K562 (cell line): ENCODE measurements at regions not wholly inside any gene's neighbourhood (a gene's known extent, or its start where the extent isn't known, plus 50 kb on each side); places are given as distances from the start of the nearest gene placed in this dataset.

Source experiments
- BRF2 ChIP-seq: IDR thresholded peaks from 3 replicates; pipeline ENCODE4 v1.6.1; 2011; ENCODE audit warnings: borderline replicate concordance, mild to moderate bottlenecking; ENCODE audit not compliant: insufficient read length, insufficient read depth
- CBFB ChIP-seq: sonication (generic); formaldehyde crosslinking; IDR thresholded peaks from 2 replicates; pipeline ENCODE4 v1.4.0; 2020; ENCODE audit warnings: mild to moderate bottlenecking, missing genetic modification reagents
- CUX1 ChIP-seq: fragments of 200-800 bp; sonication (Bioruptor generic); IDR thresholded peaks from 2 replicates; pipeline ENCODE4 v1.6.1; 2016; ENCODE audit warnings: missing genetic modification characterization, missing compliant biosample characterization
- FOXK1 ChIP-seq: sonication (generic); formaldehyde crosslinking; IDR thresholded peaks from 2 replicates; pipeline ENCODE4 v1.8.0; 2022; ENCODE audit warnings: missing genetic modification reagents, mild to moderate bottlenecking, borderline replicate concordance
- HMGN3 ChIP-seq: IDR thresholded peaks from 2 replicates; pipeline ENCODE4 v1.6.1; 2011; ENCODE audit warnings: borderline replicate concordance, low read depth, mild to moderate bottlenecking, mixed read lengths, low read length; ENCODE audit not compliant: insufficient read length; ENCODE audit errors: extremely low read depth
- HNRNPH1 ChIP-seq: fragments of 200-400 bp; formaldehyde crosslinking; optimal IDR thresholded peaks from 2 replicates; pipeline ENCODE3; 2017; ENCODE audit warnings: low read depth, mild to moderate bottlenecking, low read length, moderate library complexity
- NCOR1 ChIP-seq: fragments of 450-650 bp; IDR thresholded peaks from 2 replicates; pipeline ENCODE4 v1.6.1; 2016; ENCODE audit warnings: mild to moderate bottlenecking, moderate library complexity
- RFX1 ChIP-seq: fragments of 450-650 bp; IDR thresholded peaks from 2 replicates; pipeline ENCODE4 v1.6.1; 2016; ENCODE audit warnings: mild to moderate bottlenecking, moderate library complexity
- SLC30A9 ChIP-seq: fragments of 250-450 bp; sonication (Bioruptor Pico); IDR thresholded peaks from 2 replicates; pipeline ENCODE4 v1.8.0; 2022; ENCODE audit warnings: mild to moderate bottlenecking, moderate library complexity
- STAT5A ChIP-seq: IDR thresholded peaks from 2 replicates; pipeline ENCODE4 v1.6.1; 2012; ENCODE audit warnings: low read length, inconsistent platforms, borderline replicate concordance
- ZNF282 ChIP-seq: sonication (generic); formaldehyde crosslinking; IDR thresholded peaks from 2 replicates; pipeline ENCODE4 v1.8.1; 2023; ENCODE audit warnings: missing genetic modification reagents
- ZNF3 ChIP-seq: fragments of 250-450 bp; sonication (Bioruptor Pico); IDR thresholded peaks from 2 replicates; pipeline ENCODE4 v1.5.0; 2021; ENCODE audit warnings: mild to moderate bottlenecking, moderate library complexity
- ZNF639 ChIP-seq, 2 experiments: fragments of 200-800 bp in 1 of 2; sonication (Bioruptor generic) in 1 of 2; sonication (generic) in 1 of 2; formaldehyde crosslinking in 1 of 2; IDR thresholded peaks in 1 of 2; conservative IDR thresholded peaks in 1 of 2; 2 replicates each; pipeline versions ENCODE4 v1.5.0 to v1.6.1; 2016 to 2020; ENCODE audit warnings: missing compliant biosample characterization in 1 of 2, missing genetic modification characterization in 1 of 2, missing genetic modification reagents in 1 of 2
- TF ChIP-seq, protein P1 (sequence below): fragments of 450-650 bp; formaldehyde crosslinking; IDR thresholded peaks from 2 replicates; pipeline ENCODE4 v1.4.0; 2020; ENCODE audit warnings: mild to moderate bottlenecking
- TF ChIP-seq, protein P2 (sequence below): fragments of 450-650 bp; IDR thresholded peaks from 2 replicates; pipeline ENCODE4 v1.6.1; 2016; ENCODE audit warnings: antibody characterized with exemption
- TF ChIP-seq, protein P3 (sequence below): IDR thresholded peaks from 2 replicates; pipeline ENCODE4 v1.6.1; 2011; ENCODE audit not compliant: insufficient read length; ENCODE audit errors: extremely low read depth

- no peak for TF ChIP-seq HMGN3
- no peak for TF ChIP-seq BRF2
- no peak for TF ChIP-seq SLC30A9 (CRISPR knock-in tag)
- TF ChIP-seq STAT5A = peak; percentile 68; the same call in 1 of the 2 replicates
- TF ChIP-seq, protein P1, sequence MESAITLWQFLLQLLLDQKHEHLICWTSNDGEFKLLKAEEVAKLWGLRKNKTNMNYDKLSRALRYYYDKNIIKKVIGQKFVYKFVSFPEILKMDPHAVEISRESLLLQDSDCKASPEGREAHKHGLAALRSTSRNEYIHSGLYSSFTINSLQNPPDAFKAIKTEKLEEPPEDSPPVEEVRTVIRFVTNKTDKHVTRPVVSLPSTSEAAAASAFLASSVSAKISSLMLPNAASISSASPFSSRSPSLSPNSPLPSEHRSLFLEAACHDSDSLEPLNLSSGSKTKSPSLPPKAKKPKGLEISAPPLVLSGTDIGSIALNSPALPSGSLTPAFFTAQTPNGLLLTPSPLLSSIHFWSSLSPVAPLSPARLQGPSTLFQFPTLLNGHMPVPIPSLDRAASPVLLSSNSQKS (CRISPR knock-in tag) = no peak
- TF ChIP-seq ZNF282 = no peak
- TF ChIP-seq FOXK1 (CRISPR knock-in tag) = no peak
- TF ChIP-seq ZNF639 (CRISPR knock-in tag; conservative IDR thresholded peaks at IDR 0.05 in 1 of 2, IDR thresholded peaks at IDR 0.05 in 1 of 2) = no peak
- no peak for TF ChIP-seq ZNF3 (CRISPR knock-in tag)
- TF ChIP-seq, protein P2, sequence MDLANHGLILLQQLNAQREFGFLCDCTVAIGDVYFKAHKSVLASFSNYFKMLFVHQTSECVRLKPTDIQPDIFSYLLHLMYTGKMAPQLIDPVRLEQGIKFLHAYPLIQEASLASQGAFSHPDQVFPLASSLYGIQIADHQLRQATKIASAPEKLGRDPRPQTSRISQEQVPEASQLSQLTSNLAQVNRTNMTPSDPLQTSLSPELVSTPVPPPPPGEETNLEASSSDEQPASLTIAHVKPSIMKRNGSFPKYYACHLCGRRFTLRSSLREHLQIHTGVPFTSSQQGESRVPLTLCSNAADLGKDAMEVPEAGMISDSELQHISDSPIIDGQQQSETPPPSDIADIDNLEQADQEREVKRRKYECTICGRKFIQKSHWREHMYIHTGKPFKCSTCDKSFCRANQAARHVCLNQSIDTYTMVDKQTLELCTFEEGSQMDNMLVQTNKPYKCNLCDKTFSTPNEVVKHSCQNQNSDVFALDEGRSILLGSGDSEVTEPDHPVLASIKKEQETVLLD = no peak
- no peak for TF ChIP-seq CUX1 (CRISPR knock-in tag)
- TF ChIP-seq RFX1 = no peak
- TF ChIP-seq HNRNPH1 = no peak
- TF ChIP-seq NCOR1 = peak; percentile 66
- TF ChIP-seq, protein P3, sequence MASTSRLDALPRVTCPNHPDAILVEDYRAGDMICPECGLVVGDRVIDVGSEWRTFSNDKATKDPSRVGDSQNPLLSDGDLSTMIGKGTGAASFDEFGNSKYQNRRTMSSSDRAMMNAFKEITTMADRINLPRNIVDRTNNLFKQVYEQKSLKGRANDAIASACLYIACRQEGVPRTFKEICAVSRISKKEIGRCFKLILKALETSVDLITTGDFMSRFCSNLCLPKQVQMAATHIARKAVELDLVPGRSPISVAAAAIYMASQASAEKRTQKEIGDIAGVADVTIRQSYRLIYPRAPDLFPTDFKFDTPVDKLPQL = no peak
- no peak for TF ChIP-seq CBFB (CRISPR knock-in tag)
Measured at GRCh38 chr1:94648225-94649007, 106.9 kb upstream of the F3 start (continued).
